Astrocyte of the spinal cord (primary cell): ENCODE measurements at regions not wholly inside any gene's neighbourhood (a gene's known extent, or its start where the extent isn't known, plus 50 kb on each side); places are given as distances from the start of the nearest gene placed in this dataset.
"Not testable (repeated sequence)": the region's sequence is repeated elsewhere in the genome, so short reads cannot be mapped to it uniquely, and the experiment has no call there.

Experiments used
- DNase-seq: peaks from one replicate; pipeline ENCODE4 v3.0.0; 2011; ENCODE audit warnings: low read depth, low spot score
- H3K4me3 ChIP-seq: 2 replicates; pipeline ENCODE4 v1.5.1; 2011; ENCODE audit warnings: low read depth, mild to moderate bottlenecking, low read length, moderate library complexity
- CTCF ChIP-seq: IDR thresholded peaks from 2 replicates; pipeline ENCODE4 v1.5.1; 2012; ENCODE audit warnings: low read depth, mild to moderate bottlenecking, low read length, inconsistent platforms
- in situ Hi-C: cut with HindIII; loops from 2 replicates; pipeline ENCODE4 v1.10.0; 2017; ENCODE audit warnings: low sequenced_read_pairs

DNA sequence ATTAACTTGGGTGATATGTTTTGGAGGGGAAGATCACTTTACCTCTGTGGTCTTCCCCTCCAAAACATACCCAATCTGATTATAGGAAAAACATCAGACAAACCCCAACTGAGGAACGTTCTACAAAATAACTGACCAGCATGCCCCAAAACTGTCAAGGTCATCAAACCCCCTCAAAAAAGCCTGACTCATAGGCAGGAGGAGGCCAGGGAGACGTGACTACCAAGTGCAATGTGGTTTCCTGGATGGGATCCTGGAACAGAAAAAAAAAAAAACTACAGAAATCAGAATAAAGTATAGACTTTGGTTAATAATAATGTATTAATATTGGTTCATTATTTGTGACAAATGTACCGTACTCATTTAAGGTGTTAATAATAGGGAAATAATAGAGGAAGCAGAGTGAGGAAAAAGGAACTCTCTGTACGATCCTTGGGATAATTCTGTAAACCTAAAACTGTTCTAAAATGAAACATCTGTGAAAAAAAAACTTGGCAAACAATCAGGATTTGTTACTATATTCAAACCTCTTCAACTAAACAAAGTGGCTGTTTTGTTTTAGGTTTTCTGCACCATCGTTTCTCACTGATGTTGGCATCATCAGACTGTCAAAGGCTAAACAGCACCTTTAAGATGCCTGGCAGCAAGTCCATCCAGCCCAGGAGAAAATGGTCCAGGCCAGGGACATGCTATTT, 266.7 kb upstream of the SDK2 start:
- in situ Hi-C loops, result no loop called here
- no peak for TF ChIP-seq CTCF
- DNase-seq, result no peak
- no peak overlapping the region for H3K4me3 ChIP-seq

DNA sequence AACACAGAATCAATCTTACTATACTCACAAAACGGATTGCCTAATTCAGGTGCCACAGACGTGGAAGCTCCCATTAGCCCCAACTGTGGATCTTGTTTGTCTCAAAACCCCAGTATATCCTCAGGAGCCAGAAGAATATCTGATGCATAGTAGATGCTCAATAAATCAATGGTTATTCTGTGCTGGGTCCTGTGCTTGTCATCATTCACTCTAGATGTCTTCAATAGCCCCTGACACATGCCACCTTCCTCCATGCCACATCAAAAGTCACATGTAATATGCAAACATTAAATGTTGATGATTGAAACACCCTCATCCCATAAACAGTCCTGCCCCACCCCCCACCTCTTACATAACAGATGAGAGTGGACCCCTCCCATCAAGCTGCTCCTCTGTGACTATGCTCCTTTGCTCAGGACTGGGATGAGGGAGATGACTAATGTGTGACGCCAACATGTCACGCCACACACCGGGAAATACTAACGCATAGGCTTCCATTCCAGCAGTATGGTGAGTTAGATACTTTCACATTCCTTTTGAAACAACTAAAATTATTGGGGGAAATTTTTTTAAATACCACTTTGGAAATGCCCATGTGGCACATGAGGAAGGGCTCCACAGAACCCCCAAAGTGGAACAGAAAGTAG, 267.6 kb upstream of the SDK2 start:
- TF ChIP-seq CTCF, result no peak
- in situ Hi-C loops, result no loop called here
- DNase-seq, result no peak
- no peak overlapping the region for H3K4me3 ChIP-seq

- no peak for DNase-seq
- in situ Hi-C loops, result no loop called here
- no peak overlapping the region for H3K4me3 ChIP-seq
- TF ChIP-seq CTCF, result no peak
Measured at GRCh38 chr17:73912373-73912746, 268.1 kb upstream of the SDK2 start.

- H3K4me3 ChIP-seq, result no peak overlapping the region
- in situ Hi-C loops, result no loop called here
- TF ChIP-seq CTCF, result no peak
- DNase-seq, result no peak
Measured at GRCh38 chr17:73914536-73915274, 270.5 kb upstream of the SDK2 start.

DNA sequence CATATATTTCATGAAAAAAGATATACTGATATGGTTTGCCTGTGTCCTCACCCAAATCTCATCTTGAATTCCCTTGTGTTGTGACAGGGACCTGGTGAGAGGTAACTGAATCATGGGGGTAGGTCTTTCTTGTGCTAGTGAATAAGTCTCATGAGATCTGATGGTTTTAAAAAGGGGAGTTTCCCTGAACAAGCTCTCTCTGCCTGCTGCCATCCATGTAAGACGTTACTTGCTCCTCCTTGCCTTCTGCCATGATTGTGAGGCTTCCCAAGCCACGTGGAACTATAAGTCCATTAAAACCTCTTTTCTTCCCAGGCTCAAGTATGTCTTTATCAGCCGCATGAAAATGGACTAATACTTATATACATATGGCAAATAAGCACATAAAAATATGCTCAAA, 274.8 kb upstream of the SDK2 start:
- in situ Hi-C loops, DNase-seq, H3K4me3 ChIP-seq: not testable (repeated sequence)

GRCh38 chr17:73921306-73921705, 277.1 kb upstream of the SDK2 start:
- H3K4me3 ChIP-seq, result no peak overlapping the region
- no peak for DNase-seq
- TF ChIP-seq CTCF, result no peak
- in situ Hi-C loops, result no loop called here
